Stomach (tissue), 4 donors: ENCODE measurements at regions not wholly inside any gene's neighbourhood (a gene's known extent, or its start where the extent isn't known, plus 50 kb on each side); places are given as distances from the start of the nearest gene placed in this dataset.

Experiments
- CTCF ChIP-seq, 7 experiments: fragments of 450-650 bp in 4 of 7; fragments of 200-600 bp in 3 of 7; sonication (generic) in 3 of 7; IDR thresholded peaks; one replicate each; pipeline ENCODE4 v1.5.1; 2016 to 2019; ENCODE audit warnings: antibody characterized with exemption in 7 of 7, control low read depth in 2 of 7, mild to moderate bottlenecking in 1 of 7
- EP300 ChIP-seq: sonication (generic); formaldehyde crosslinking; IDR thresholded peaks from one replicate; pipeline ENCODE4 v1.6.1; 2017; ENCODE audit warnings: antibody characterized with exemption
- POLR2A ChIP-seq, 4 donors: fragments of 450-650 bp; IDR thresholded peaks; one replicate each; pipeline ENCODE4 v1.6.1; 2016; ENCODE audit warnings: antibody characterized with exemption in 4 of 4, control low read depth in 2 of 4, mild to moderate bottlenecking in 1 of 4, moderate library complexity in 1 of 4
- POLR2AphosphoS5 ChIP-seq, 3 donors: sonication (generic); formaldehyde crosslinking; IDR thresholded peaks; one replicate each; pipeline ENCODE4 v1.6.1; 2016; ENCODE audit warnings: antibody characterized with exemption in 3 of 3

- TF ChIP-seq CTCF (IDR thresholded peaks at IDR 0.05) (no peak), POLR2AphosphoS5 (IDR thresholded peaks at IDR 0.05) (no peak), EP300 (no peak), POLR2A (IDR thresholded peaks at IDR 0.05) (no peak)
These were observed 236.6 kb downstream of the GADD45G start for GRCh38 chr9:89841456-89841855.
